Kidney epithelial cell (primary cell): ENCODE measurements at regions not wholly inside any gene's neighbourhood (a gene's known extent, or its start where the extent isn't known, plus 50 kb on each side); places are given as distances from the start of the nearest gene placed in this dataset.
"Not testable (repeated sequence)": the region's sequence is repeated elsewhere in the genome, so short reads cannot be mapped to it uniquely, and the experiment has no call there.

Experiments
- DNase-seq: peaks from one replicate; pipeline ENCODE4 v3.0.0-alpha.2; 2010; ENCODE audit warnings: low read depth
- H3K27me3 ChIP-seq: 2 replicates; pipeline ENCODE4 v1.6.0; 2011; ENCODE audit warnings: low read length; ENCODE audit not compliant: control insufficient read depth, insufficient read depth
- H3K36me3 ChIP-seq: 2 replicates; pipeline ENCODE4 v1.5.1; 2011; ENCODE audit warnings: low read length; ENCODE audit not compliant: control insufficient read depth, insufficient read depth
- H3K4me3 ChIP-seq: 2 replicates; pipeline ENCODE4 v1.5.1; 2011; ENCODE audit warnings: low read depth, mild to moderate bottlenecking, control low read depth, low read length
- TF ChIP-seq, protein P1 (sequence below): IDR thresholded peaks from 2 replicates; pipeline ENCODE4 v1.5.1; 2011; ENCODE audit warnings: mild to moderate bottlenecking, moderate library complexity, low read length, control low read depth, inconsistent platforms; ENCODE audit not compliant: insufficient read depth, poor library complexity, severe bottlenecking

DNA sequence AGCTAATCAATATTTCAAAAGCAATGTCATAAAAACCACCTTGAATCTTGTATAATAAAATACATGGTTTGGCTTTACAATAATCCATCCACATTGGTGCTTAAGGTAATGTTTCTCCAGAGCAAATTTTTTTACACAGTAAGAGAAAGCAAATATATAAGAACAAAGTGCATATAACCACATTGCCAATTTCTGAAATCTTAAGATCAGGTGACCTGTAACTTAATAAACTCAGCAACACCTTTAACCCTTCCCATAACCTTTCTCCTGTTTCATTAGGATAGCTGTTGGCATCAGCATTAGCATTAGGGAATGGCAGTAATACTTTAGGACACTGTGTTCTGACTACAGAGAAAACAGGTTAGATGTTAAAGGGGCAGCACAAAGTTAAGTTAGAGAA, 155.9 kb upstream of the SEMA3D start:
- no peak overlapping the region for H3K4me3 ChIP-seq

GRCh38 chr7:85341973-85342372, 155.1 kb upstream of the SEMA3D start:
- TF ChIP-seq, protein P1, sequence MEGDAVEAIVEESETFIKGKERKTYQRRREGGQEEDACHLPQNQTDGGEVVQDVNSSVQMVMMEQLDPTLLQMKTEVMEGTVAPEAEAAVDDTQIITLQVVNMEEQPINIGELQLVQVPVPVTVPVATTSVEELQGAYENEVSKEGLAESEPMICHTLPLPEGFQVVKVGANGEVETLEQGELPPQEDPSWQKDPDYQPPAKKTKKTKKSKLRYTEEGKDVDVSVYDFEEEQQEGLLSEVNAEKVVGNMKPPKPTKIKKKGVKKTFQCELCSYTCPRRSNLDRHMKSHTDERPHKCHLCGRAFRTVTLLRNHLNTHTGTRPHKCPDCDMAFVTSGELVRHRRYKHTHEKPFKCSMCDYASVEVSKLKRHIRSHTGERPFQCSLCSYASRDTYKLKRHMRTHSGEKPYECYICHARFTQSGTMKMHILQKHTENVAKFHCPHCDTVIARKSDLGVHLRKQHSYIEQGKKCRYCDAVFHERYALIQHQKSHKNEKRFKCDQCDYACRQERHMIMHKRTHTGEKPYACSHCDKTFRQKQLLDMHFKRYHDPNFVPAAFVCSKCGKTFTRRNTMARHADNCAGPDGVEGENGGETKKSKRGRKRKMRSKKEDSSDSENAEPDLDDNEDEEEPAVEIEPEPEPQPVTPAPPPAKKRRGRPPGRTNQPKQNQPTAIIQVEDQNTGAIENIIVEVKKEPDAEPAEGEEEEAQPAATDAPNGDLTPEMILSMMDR, result no peak
- H3K4me3 ChIP-seq, result no peak overlapping the region
- H3K36me3 ChIP-seq, result no peaks in the 10 kb centered on the region
- no peaks in the 10 kb centered on the region for H3K27me3 ChIP-seq
- DNase-seq, result no peak

More for the DNA sequence above, 155.9 kb upstream of the SEMA3D start:
- TF ChIP-seq, protein P1, result no peak
- H3K36me3 ChIP-seq, result no peaks in the 10 kb centered on the region
- no peak for DNase-seq
- no peaks in the 10 kb centered on the region for H3K27me3 ChIP-seq

GRCh38 chr7:85341121-85341520, 154.3 kb upstream of the SEMA3D start:
- H3K27me3 ChIP-seq, result no peaks in the 10 kb centered on the region
- TF ChIP-seq, protein P1, result no peak
- H3K4me3 ChIP-seq, result no peak overlapping the region
- H3K36me3 ChIP-seq, result no peaks in the 10 kb centered on the region
- DNase-seq, result no peak

- no peaks in the 10 kb centered on the region for H3K27me3 ChIP-seq
- H3K4me3 ChIP-seq, result no peak overlapping the region
- TF ChIP-seq, protein P1, result no peak
- no peaks in the 10 kb centered on the region for H3K36me3 ChIP-seq
- no peak for DNase-seq
These were observed 149.2 kb upstream of the SEMA3D start for GRCh38 chr7:85336086-85336485.

GRCh38 chr7:85335113-85335512, 148.3 kb upstream of the SEMA3D start:
- H3K36me3 ChIP-seq, DNase-seq, H3K4me3 ChIP-seq, H3K27me3 ChIP-seq: not testable (repeated sequence)

- Histone ChIP-seq H3K4me3 (no peak overlapping the region), H3K36me3 (no peaks in the 10 kb centered on the region), H3K27me3 (no peaks in the 10 kb centered on the region)
- DNase-seq, result no peak
- TF ChIP-seq, protein P1, result no peak
These were observed 141.7 kb upstream of the SEMA3D start for GRCh38 chr7:85328456-85328998.
